ENCODE measurements at regions not wholly inside any gene's neighbourhood (a gene's known extent, or its start where the extent isn't known, plus 50 kb on each side); places are given as distances from the start of the nearest gene placed in this dataset.

- TF ChIP-seq CTCF (IDR thresholded peaks at IDR 0.05; ENCODE audit: low read length): no peak
- TF ChIP-seq EZH2phosphoT487 (IDR thresholded peaks at IDR 0.05; ENCODE audit: low read length): no peak
- no peak for TF ChIP-seq EZH2 (optimal IDR thresholded peaks at IDR 0.05; ENCODE audit: low read depth, low read length)
These were observed 311.4 kb downstream of the TLE1 start for GRCh38 chr9:81377921-81378320.
